RWPE2 (cell line): ENCODE measurements at regions not wholly inside any gene's neighbourhood (a gene's known extent, or its start where the extent isn't known, plus 50 kb on each side); places are given as distances from the start of the nearest gene placed in this dataset.

Experiments used
- ATAC-seq: fragments of 200-7000 bp; cut with Tn5 transposase; 3 replicates; pipeline ENCODE4 v1.9.1; 2021; ENCODE audit warnings: low read depth
- DNase-seq: peaks from one replicate; pipeline ENCODE4 v3.0.0-alpha.2; 2020; ENCODE audit warnings: low spot score
- H3K27ac ChIP-seq: fragments of 450-650 bp; 2 replicates; pipeline ENCODE4 v1.5.1; 2017; ENCODE audit warnings: mild to moderate bottlenecking; ENCODE audit not compliant: poor library complexity, severe bottlenecking
- H3K27me3 ChIP-seq: fragments of 250-450 bp; sonication (Bioruptor Pico); 2 replicates; pipeline ENCODE4 v1.5.1; 2021; ENCODE audit warnings: mild to moderate bottlenecking, moderate library complexity; ENCODE audit not compliant: insufficient read depth, poor library complexity, severe bottlenecking
- H3K36me3 ChIP-seq: fragments of 250-450 bp; sonication (Bioruptor Pico); 2 replicates; pipeline ENCODE4 v1.5.1; 2020; ENCODE audit warnings: low read depth, mild to moderate bottlenecking, moderate library complexity
- H3K4me1 ChIP-seq: fragments of 250-450 bp; sonication (Bioruptor Pico); 2 replicates; pipeline ENCODE4 v1.5.1; 2021; ENCODE audit warnings: mild to moderate bottlenecking, moderate library complexity; ENCODE audit not compliant: insufficient read depth, poor library complexity, severe bottlenecking
- H3K4me3 ChIP-seq: fragments of 250-450 bp; sonication (Bioruptor Pico); 2 replicates; pipeline ENCODE4 v1.5.1; 2021; ENCODE audit warnings: mild to moderate bottlenecking, moderate library complexity; ENCODE audit not compliant: severe bottlenecking
- H3K9me3 ChIP-seq: fragments of 250-450 bp; sonication (Bioruptor Pico); 2 replicates; pipeline ENCODE4 v1.5.1; 2021; ENCODE audit warnings: mild to moderate bottlenecking, moderate library complexity; ENCODE audit not compliant: severe bottlenecking
- TF ChIP-seq, protein P1 (sequence below): fragments of 450-650 bp; IDR thresholded peaks from one replicate; pipeline ENCODE4 v1.5.1; 2017; ENCODE audit warnings: mild to moderate bottlenecking, moderate library complexity; ENCODE audit not compliant: poor library complexity, severe bottlenecking

DNA sequence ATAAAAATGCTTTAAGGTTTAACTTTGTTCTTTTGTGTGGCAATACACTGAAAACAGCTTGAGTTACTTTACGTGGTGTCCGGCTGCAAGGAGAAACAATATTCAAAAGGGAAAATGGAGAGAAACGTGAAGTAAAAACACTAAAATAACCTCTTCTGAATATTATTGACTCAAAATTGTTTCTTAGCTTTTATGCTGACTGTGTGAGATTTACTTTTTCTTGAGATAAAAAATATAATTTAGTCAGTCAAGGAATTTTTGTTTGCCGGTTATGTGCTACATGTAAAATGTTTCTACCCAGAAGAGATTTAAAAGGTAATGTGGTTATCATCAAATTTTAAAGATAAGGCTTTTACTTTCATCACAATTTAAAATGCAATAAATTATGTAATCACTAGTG, 200.6 kb upstream of the GPC6 start:
- H3K9me3 ChIP-seq = no peaks in the 10 kb centered on the region
- ATAC-seq = no peak
- no peaks in the 10 kb centered on the region for H3K27me3 ChIP-seq
- no peaks in the 10 kb centered on the region for H3K36me3 ChIP-seq
- no peak for DNase-seq
- H3K4me3 ChIP-seq = no peak overlapping the region
- TF ChIP-seq, protein P1, sequence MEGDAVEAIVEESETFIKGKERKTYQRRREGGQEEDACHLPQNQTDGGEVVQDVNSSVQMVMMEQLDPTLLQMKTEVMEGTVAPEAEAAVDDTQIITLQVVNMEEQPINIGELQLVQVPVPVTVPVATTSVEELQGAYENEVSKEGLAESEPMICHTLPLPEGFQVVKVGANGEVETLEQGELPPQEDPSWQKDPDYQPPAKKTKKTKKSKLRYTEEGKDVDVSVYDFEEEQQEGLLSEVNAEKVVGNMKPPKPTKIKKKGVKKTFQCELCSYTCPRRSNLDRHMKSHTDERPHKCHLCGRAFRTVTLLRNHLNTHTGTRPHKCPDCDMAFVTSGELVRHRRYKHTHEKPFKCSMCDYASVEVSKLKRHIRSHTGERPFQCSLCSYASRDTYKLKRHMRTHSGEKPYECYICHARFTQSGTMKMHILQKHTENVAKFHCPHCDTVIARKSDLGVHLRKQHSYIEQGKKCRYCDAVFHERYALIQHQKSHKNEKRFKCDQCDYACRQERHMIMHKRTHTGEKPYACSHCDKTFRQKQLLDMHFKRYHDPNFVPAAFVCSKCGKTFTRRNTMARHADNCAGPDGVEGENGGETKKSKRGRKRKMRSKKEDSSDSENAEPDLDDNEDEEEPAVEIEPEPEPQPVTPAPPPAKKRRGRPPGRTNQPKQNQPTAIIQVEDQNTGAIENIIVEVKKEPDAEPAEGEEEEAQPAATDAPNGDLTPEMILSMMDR = no peak
- no peaks in the 10 kb centered on the region for H3K4me1 ChIP-seq
- H3K27ac ChIP-seq = no peak overlapping the region

DNA sequence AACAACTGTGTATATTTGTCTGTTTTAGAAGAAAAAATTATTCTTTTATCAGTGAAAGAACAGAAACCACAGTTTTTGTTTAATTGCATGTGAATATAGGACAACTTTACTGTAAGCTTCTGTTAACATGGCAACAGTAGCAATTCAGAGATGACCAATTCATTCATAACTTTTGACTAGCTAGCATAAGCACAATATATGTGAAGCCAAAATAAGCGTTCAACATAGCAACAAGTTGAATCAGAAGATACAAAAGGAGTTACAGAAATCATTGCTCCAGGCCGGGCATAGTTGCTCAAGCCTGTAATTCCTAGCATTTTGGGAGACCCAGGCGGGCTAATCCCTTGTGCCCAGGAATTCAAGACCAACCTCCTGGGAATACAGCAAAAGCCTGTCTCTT, 197.1 kb upstream of the GPC6 start:
- TF ChIP-seq, protein P1 = no peak
- H3K9me3 ChIP-seq = no peaks in the 10 kb centered on the region
- H3K36me3 ChIP-seq = no peaks in the 10 kb centered on the region
- H3K4me3 ChIP-seq = no peak overlapping the region
- no peaks in the 10 kb centered on the region for H3K27me3 ChIP-seq
- ATAC-seq = no peak
- no peak for DNase-seq
- H3K4me1 ChIP-seq = no peaks in the 10 kb centered on the region
- H3K27ac ChIP-seq = no peak overlapping the region

DNA sequence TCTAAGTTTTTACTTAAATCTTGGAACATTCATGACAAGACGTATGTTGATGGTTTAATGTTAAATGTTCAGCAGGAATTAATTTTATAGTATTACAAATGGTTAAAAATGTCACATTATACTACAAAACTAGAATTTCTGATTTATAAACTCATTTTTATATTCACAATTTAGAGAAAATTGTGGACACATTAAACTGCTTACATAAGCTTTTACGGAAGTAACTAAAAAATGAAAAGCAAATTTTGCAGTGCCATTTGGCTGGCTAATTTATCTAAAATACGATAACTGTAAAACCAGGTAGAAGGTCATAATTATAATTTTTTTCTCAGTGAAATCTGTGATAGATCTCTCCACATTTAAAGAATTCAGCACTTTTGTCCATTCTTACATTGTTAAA, 190.2 kb upstream of the GPC6 start:
- no peaks in the 10 kb centered on the region for H3K27me3 ChIP-seq
- H3K27ac ChIP-seq = no peak overlapping the region
- DNase-seq (no peak), ATAC-seq (no peak)
- TF ChIP-seq, protein P1 = no peak
- H3K36me3 ChIP-seq = no peaks in the 10 kb centered on the region
- no peaks in the 10 kb centered on the region for H3K9me3 ChIP-seq
- no peak overlapping the region for H3K4me3 ChIP-seq
- no peaks in the 10 kb centered on the region for H3K4me1 ChIP-seq

DNA sequence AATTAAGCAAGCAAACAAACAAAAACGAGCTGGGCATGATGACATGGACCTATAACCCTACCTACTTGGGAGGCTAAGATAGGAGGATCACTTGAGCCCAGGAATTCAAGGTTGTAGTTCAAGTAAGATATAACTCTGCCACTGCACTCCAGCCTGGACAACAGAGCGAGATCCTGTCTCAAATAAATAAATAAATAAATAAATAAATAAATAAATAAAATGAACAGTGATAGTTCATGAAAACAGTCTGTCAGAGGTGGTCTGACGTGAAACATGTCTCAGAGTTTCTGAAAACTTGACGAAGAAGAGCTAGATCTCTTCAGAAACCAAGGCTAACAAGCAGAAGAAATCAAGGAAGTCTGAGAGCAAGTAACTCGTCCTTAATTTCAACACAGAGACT, 188.8 kb upstream of the GPC6 start:
- DNase-seq (no peak), ATAC-seq (no peak)
- no peaks in the 10 kb centered on the region for H3K27me3 ChIP-seq
- no peaks in the 10 kb centered on the region for H3K36me3 ChIP-seq
- H3K4me1 ChIP-seq = no peaks in the 10 kb centered on the region
- no peak overlapping the region for H3K27ac ChIP-seq
- no peaks in the 10 kb centered on the region for H3K9me3 ChIP-seq
- TF ChIP-seq, protein P1 = no peak
- no peak overlapping the region for H3K4me3 ChIP-seq

DNA sequence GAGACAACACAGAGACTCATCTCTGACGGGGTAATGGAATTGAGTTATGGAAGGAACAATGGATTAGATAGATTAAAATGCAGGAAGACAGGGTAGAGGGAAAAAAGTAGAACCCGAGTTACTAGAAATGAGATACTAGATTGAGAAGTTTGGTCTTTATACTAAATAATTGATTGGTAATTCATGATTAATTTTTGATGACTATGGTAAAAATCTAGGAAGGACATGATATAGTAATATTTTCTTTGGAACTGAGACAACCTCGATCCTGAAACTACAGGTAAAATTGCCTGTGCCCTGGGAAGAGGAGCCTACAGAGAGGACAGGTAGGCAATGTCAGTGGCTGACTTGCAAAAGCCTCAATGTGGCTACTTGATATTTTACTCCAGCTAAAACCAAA, 188.4 kb upstream of the GPC6 start:
- Histone ChIP-seq H3K9me3 (no peaks in the 10 kb centered on the region), H3K36me3 (no peaks in the 10 kb centered on the region), H3K27me3 (no peaks in the 10 kb centered on the region), H3K27ac (no peak overlapping the region), H3K4me3 (no peak overlapping the region), H3K4me1 (no peaks in the 10 kb centered on the region)
- TF ChIP-seq, protein P1 = no peak
- ATAC-seq (no peak), DNase-seq (no peak)
